Subcutaneous abdominal adipose tissue (tissue), 5 donors: ENCODE measurements at regions not wholly inside any gene's neighbourhood (a gene's known extent, or its start where the extent isn't known, plus 50 kb on each side); places are given as distances from the start of the nearest gene placed in this dataset.

ENCODE experiments used
- H3K27ac ChIP-seq: one replicate; pipeline ENCODE4 v1.7.0; 2013; ENCODE audit warnings: low read depth, mild to moderate bottlenecking, inconsistent platforms, low read length, moderate library complexity
- H3K27me3 ChIP-seq, 5 donors: one replicate each; pipeline ENCODE4 v1.7.0; 2013; ENCODE audit warnings: low read length in 5 of 5, inconsistent platforms in 1 of 5; ENCODE audit not compliant: control insufficient read depth in 5 of 5, insufficient read depth in 4 of 5
- H3K36me3 ChIP-seq, 5 donors: one replicate each; pipeline ENCODE4 v1.7.0; 2013; ENCODE audit warnings: low read length in 5 of 5; ENCODE audit not compliant: control insufficient read depth in 5 of 5, insufficient read depth in 5 of 5
- H3K4me1 ChIP-seq, 5 donors: one replicate each; pipeline ENCODE4 v1.7.0; 2013; ENCODE audit warnings: low read length in 5 of 5, mild to moderate bottlenecking in 3 of 5, moderate library complexity in 1 of 5; ENCODE audit not compliant: control insufficient read depth in 5 of 5, insufficient read depth in 5 of 5
- H3K4me3 ChIP-seq, 5 donors: one replicate each; pipeline ENCODE4 v1.7.0; 2013; ENCODE audit warnings: low read length in 5 of 5, low read depth in 1 of 5
- H3K9ac ChIP-seq, 5 donors: one replicate each; pipeline ENCODE4 v1.7.0; 2013; ENCODE audit warnings: low read length in 5 of 5, mild to moderate bottlenecking in 4 of 5, moderate library complexity in 3 of 5
- H3K9me3 ChIP-seq, 5 donors: one replicate each; pipeline ENCODE4 v1.7.0; 2013; ENCODE audit warnings: low read length in 5 of 5; ENCODE audit not compliant: control insufficient read depth in 5 of 5
- donor health status: healthy.
- donor health status: healthy.
- donor health status: healthy.
- donor health status: healthy.
- donor health status: healthy.

DNA sequence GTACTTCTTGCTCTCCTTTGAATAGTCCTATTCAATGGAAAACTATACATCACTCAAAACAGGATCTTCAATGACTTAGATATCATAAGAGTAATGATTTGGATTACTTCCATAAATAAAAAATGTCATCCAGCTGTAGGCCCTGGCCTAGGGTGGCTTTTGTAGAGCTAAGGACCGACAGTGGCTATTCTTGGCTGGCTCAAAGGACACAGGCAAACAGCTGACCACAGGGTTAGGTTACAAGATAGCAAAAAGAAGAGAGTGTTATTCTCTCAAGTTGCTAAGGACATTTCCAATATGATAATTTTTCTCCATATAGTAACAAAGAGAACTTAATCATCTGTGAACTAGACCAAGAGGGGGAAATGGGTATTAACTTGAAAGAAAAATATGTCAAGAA lies 495.1 kb downstream of the PLPP3 start:
- Histone ChIP-seq H3K4me1 (peaks cover 0 to 10% (median 0%) of the 10 kb centered on the region in 5 donors), H3K4me3 (no peak overlapping the region), H3K9ac (no peak overlapping the region), H3K9me3 (peaks cover 0 to 2% (median 0%) of the 10 kb centered on the region in 5 donors), H3K36me3 (no peaks in the 10 kb centered on the region), H3K27ac (no peak overlapping the region), H3K27me3 (no peaks in the 10 kb centered on the region)

DNA sequence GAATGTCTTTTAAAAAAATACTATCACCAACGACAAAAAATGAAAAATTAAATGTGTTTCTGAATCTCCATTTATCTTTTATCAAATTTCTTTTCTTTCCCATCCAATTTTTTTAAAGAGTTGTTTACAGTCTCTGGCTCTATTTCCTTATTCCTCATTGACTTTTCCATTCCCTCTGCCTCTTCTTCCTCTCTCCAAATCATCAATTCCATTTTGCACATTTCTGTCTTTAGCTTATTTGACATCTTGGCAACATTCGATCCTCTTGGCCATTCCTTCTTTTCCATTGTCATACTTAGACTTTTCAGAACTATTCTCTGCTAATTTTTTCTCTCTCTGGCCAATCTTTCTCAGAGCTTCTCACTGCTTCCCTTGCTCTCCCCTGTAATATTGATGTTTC lies 497.6 kb downstream of the PLPP3 start:
- Histone ChIP-seq H3K27ac (no peak overlapping the region), H3K27me3 (no peaks in the 10 kb centered on the region), H3K4me3 (no peak overlapping the region), H3K9me3 (no peaks in the 10 kb centered on the region), H3K4me1 (peaks cover 0 to 10% (median 0%) of the 10 kb centered on the region in 5 donors), H3K9ac (no peak overlapping the region), H3K36me3 (no peaks in the 10 kb centered on the region)

DNA sequence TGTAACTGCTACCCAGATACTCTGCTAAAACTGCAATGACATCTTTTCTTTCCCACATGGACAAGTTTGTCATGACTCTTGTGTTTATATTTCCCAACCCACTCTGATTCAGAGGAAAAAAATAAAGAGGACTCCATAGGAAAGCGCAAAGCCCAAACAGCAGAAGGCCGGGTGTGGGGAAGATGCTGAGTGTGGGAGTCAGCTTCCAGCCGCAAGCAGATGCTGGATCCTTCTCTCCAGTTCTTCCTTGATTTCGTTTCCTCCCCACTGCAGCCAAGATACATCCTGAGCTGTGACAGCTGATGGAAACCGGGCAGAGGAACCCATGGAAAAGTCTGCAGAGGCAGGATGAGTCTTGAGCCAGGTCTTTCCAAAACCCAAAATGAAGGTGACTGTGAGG lies 498.2 kb downstream of the PLPP3 start:
- Histone ChIP-seq H3K36me3 (no peaks in the 10 kb centered on the region), H3K9me3 (no peaks in the 10 kb centered on the region), H3K4me3 (no peak overlapping the region), H3K4me1 (peaks cover 0 to 10% (median 0%) of the 10 kb centered on the region in 5 donors), H3K9ac (no peak overlapping the region), H3K27me3 (no peaks in the 10 kb centered on the region), H3K27ac (no peak overlapping the region)

DNA sequence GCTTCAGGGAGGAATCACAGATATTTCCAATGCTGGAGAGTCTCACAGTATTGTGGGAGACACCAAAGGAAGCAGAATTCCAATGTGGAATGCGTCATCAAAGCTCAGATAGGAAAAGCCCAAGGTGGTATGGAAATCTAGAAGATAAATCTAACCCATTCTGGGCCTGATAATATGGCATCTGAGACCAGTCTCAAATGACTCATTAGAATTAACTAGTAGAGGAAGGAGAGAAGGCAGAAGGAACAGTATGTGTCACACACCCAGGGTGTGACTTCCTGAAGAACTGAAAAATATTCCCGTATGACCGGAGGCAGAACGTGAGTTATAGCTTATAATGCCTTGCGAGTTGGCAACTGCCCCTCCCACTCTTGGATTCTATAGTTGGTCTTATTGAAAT lies 499.2 kb downstream of the PLPP3 start:
- H3K9ac ChIP-seq = no peak overlapping the region
- H3K4me1 ChIP-seq = peaks cover 0 to 10% (median 0%) of the 10 kb centered on the region in 5 donors
- no peaks in the 10 kb centered on the region for H3K36me3 ChIP-seq
- H3K27ac ChIP-seq = no peak overlapping the region
- no peak overlapping the region for H3K4me3 ChIP-seq
- H3K9me3 ChIP-seq = no peaks in the 10 kb centered on the region
- no peaks in the 10 kb centered on the region for H3K27me3 ChIP-seq

DNA sequence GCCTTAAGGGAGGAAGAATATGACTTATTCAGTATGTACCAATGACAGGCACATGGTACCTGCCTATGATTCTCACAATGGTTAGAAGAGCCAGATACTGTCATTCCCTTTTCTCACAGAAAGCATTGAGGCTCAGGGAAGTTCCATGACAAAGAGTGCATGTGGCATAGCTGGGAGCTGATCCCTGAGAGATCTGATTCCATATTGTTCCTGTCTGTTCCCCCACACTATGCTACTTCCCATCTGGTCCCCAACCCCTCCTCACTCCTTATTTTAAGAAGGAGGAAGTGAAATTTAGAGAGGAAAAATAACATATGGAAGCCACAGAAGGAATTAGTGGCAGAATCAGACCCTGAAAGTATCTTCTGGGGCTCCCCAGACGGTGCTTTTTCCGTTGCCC lies 500.0 kb downstream of the PLPP3 start:
- no peak overlapping the region for H3K27ac ChIP-seq
- H3K27me3 ChIP-seq = no peaks in the 10 kb centered on the region
- no peak overlapping the region for H3K9ac ChIP-seq
- H3K4me3 ChIP-seq = no peak overlapping the region
- H3K36me3 ChIP-seq = no peaks in the 10 kb centered on the region
- H3K4me1 ChIP-seq = peaks cover 0 to 11% (median 2%) of the 10 kb centered on the region in 5 donors
- H3K9me3 ChIP-seq = no peaks in the 10 kb centered on the region

DNA sequence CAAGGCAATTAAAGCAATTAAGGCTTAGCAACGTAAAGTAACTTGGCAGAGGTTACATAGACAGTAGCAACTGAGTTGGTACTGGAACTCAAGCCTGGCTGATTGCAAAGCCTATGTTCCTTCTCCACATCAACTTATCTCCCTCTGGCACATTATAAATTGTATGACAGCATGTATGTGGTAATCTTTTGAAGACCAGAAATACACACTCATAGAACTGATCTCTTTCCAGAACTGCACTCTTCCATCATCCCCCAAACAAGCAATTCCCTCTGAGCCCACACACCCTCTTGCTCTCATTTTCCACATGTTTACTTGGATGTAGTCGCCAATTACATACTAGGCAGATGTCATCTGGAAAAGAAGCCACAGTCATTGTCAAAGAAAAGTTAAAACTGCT lies 502.2 kb downstream of the PLPP3 start:
- Histone ChIP-seq H3K4me3 (no peak overlapping the region), H3K27me3 (no peaks in the 10 kb centered on the region), H3K9ac (no peak overlapping the region), H3K36me3 (no peaks in the 10 kb centered on the region), H3K9me3 (no peaks in the 10 kb centered on the region), H3K4me1 (peaks cover 0 to 24% (median 17%) of the 10 kb centered on the region in 5 donors), H3K27ac (no peak overlapping the region)

DNA sequence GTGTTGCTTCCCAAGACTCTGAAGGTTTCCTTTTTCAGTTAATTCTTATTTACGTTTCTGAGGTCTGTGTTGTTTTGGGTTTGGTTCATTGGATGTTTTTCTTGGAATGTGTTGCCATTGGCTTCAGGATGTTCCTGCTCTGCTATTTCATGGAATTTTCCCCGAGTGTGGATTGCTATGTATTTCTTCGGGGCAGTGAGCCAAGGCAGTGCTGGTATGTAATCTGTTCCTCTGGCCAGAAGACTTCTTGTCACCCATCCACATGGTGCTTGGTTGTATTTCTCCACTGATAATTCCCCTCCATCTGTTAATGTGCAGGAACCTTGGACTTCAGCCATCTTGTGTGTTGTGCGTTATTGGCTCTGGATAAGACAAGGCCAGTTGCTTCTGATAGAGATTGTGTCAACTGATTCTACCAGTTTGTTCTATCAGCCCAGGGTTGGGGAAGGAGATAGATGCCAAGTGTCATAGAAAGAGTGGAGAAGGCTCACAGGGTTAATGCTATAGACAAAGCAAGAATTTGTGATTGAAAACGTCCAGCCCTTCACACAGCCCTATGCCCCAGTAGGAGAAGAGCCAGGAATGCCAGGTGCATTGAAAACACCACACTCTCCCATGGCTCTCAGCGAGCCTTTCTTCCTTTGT lies 505.2 kb downstream of the PLPP3 start:
- Histone ChIP-seq H3K9ac (no peak overlapping the region), H3K4me3 (peak overlapping the region in 1 of 5 donors; percentile 9), H3K27me3 (no peaks in the 10 kb centered on the region), H3K9me3 (no peaks in the 10 kb centered on the region), H3K36me3 (no peaks in the 10 kb centered on the region), H3K4me1 (peaks cover 0 to 20% (median 14%) of the 10 kb centered on the region in 5 donors), H3K27ac (peak overlapping the region; percentile 34)

DNA sequence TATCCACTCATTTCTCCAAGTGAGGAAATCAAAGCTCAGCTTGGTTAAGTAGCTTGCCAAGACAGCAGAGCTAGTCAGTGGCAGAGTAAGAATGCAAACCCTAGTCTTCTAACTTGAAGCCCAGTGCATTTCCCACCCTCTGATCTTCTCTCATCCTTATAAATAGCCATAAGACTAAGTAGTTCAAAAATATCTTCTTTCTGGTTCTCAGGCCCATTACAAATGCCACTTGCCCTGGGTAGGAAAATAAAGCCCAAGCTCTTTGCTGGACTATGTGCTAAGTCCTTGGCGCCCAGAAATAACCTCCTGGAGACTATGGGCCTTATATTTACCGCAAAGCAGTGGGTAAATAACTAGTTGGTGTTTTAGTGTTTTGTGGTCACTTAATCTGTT lies 505.8 kb downstream of the PLPP3 start:
- Histone ChIP-seq H3K27ac (peak overlapping the region; percentile 34), H3K4me3 (no peak overlapping the region)

DNA sequence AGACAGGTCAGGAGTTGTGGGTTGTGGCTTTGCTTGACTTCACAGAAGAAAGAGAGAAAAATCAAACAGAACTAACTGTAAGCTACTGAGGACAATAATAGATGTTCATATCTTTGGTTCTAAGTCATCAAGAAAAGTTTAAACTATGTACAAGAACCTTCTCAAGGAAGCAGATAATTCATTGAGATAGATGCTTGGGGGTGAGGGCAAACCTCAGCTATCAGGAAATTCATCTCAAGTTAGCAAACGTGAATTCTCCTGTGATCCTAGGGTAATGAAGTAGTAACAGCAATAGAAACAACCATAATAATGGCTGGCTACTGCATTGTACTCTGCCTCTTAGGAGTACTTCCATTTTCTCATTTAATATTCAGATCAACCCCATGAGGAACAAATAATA lies 506.2 kb downstream of the PLPP3 start:
- no peak overlapping the region for H3K9ac ChIP-seq
- no peaks in the 10 kb centered on the region for H3K36me3 ChIP-seq
- peaks cover 0 to 20% (median 14%) of the 10 kb centered on the region in 5 donors for H3K4me1 ChIP-seq
- no peak overlapping the region for H3K4me3 ChIP-seq
- peak overlapping the region; percentile 34 for H3K27ac ChIP-seq
- no peaks in the 10 kb centered on the region for H3K27me3 ChIP-seq
- H3K9me3 ChIP-seq = no peaks in the 10 kb centered on the region

More for the DNA sequence above, 505.8 kb downstream of the PLPP3 start:
- peaks cover 0 to 20% (median 14%) of the 10 kb centered on the region in 5 donors for H3K4me1 ChIP-seq
- H3K9ac ChIP-seq = no peak overlapping the region
- H3K9me3 ChIP-seq = no peaks in the 10 kb centered on the region
- no peaks in the 10 kb centered on the region for H3K36me3 ChIP-seq
- H3K27me3 ChIP-seq = no peaks in the 10 kb centered on the region

DNA sequence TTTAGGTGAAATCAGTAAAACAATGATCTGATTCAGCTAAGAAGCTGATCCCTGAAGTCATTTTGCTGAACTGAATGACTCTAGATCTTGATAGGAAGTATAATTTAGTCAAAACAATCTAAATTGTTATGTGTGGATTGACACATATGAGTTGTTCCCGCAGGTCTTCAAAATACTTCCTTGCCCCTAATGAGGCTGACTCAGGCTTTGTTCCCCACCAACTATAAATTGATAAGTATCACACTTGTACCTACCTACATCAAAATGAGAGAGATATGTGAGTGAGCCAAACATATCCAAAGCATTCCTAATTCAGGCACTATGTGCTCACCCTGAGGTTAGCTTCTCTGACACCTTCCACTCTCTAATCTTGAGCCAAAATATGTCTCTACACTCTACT lies 507.1 kb downstream of the PLPP3 start:
- H3K27ac ChIP-seq = no peak overlapping the region
- H3K4me1 ChIP-seq = peaks cover 0 to 20% (median 14%) of the 10 kb centered on the region in 5 donors

More for the DNA sequence above, 507.1 kb downstream of the PLPP3 start:
- Histone ChIP-seq H3K4me3 (no peak overlapping the region), H3K9ac (no peak overlapping the region), H3K36me3 (no peaks in the 10 kb centered on the region), H3K27me3 (no peaks in the 10 kb centered on the region), H3K9me3 (no peaks in the 10 kb centered on the region)
